ENCODE measurements at regions not wholly inside any gene's neighbourhood (a gene's known extent, or its start where the extent isn't known, plus 50 kb on each side); places are given as distances from the start of the nearest gene placed in this dataset.
"Not testable (repeated sequence)": the region's sequence is repeated elsewhere in the genome, so short reads cannot be mapped to it uniquely, and the experiment has no call there.

- DNase-seq, result no peak
Measured at GRCh38 chr17:64784353-64785010, 122.4 kb upstream of the SMURF2 start.

- no peak for DNase-seq
Measured at GRCh38 chr17:64783556-64784352, 121.6 kb upstream of the SMURF2 start.

GRCh38 chr17:64783031-64783461, 120.9 kb upstream of the SMURF2 start:
- DNase-seq, result no peak

GRCh38 chr17:64781810-64782555, 119.9 kb upstream of the SMURF2 start:
- DNase-seq, result no peak

GRCh38 chr17:64781014-64781756, 119.1 kb upstream of the SMURF2 start:
- peak; percentile 22 for DNase-seq

GRCh38 chr17:64780096-64781013, 118.2 kb upstream of the SMURF2 start:
- no peak for DNase-seq

GRCh38 chr17:64779376-64780095, 117.4 kb upstream of the SMURF2 start:
- DNase-seq, result no peak

- not testable (repeated sequence) for DNase-seq
Measured at GRCh38 chr17:64779098-64779375, 116.9 kb upstream of the SMURF2 start.

GRCh38 chr17:64778240-64779097, 116.4 kb upstream of the SMURF2 start:
- DNase-seq, result no peak

GRCh38 chr17:64777415-64778239, 115.5 kb upstream of the SMURF2 start:
- no peak for DNase-seq

- peak; percentile 80 for DNase-seq
Measured at GRCh38 chr17:64776720-64777414, 114.8 kb upstream of the SMURF2 start.

GRCh38 chr17:64775701-64776570, 113.8 kb upstream of the SMURF2 start:
- DNase-seq, result no peak

GRCh38 chr17:64774888-64775540, 112.9 kb upstream of the SMURF2 start:
- DNase-seq, result no peak

GRCh38 chr17:64773836-64774761, 112.0 kb upstream of the SMURF2 start:
- DNase-seq, result peak; percentile 73

GRCh38 chr17:64773386-64773835, 111.3 kb upstream of the SMURF2 start:
- DNase-seq, result no peak
